AG09309 (cell line): ENCODE measurements at regions not wholly inside any gene's neighbourhood (a gene's known extent, or its start where the extent isn't known, plus 50 kb on each side); places are given as distances from the start of the nearest gene placed in this dataset.

ENCODE experiments used
- DNase-seq: peaks from one replicate; pipeline ENCODE4 v3.0.0-alpha.2; 2010; ENCODE audit warnings: low read depth
- H3K4me3 ChIP-seq: 2 replicates; pipeline ENCODE4 v1.5.1; 2011; ENCODE audit warnings: mild to moderate bottlenecking, low read depth, low read length, moderate library complexity; ENCODE audit not compliant: control insufficient read depth
- CTCF ChIP-seq: IDR thresholded peaks from 2 replicates; pipeline ENCODE4 v1.5.1; 2011; ENCODE audit warnings: mild to moderate bottlenecking, low read depth, low read length, inconsistent platforms; ENCODE audit not compliant: insufficient read depth, control insufficient read depth; ENCODE audit errors: missing control alignments

- no peak overlapping the region for H3K4me3 ChIP-seq
- no peak for TF ChIP-seq CTCF
- no peak for DNase-seq
Measured at GRCh38 chr1:57844382-57844980, 420.6 kb upstream of the DAB1 start.

GRCh38 chr1:57843760-57844159 is 419.9 kb upstream of the DAB1 start:
- TF ChIP-seq CTCF, result no peak
- no peak overlapping the region for H3K4me3 ChIP-seq
- peak; percentile 13 for DNase-seq

- no peak for TF ChIP-seq CTCF
- H3K4me3 ChIP-seq, result no peak overlapping the region
- DNase-seq, result no peak
Measured at GRCh38 chr1:57839526-57839925, 415.7 kb upstream of the DAB1 start.

GRCh38 chr1:57839067-57839466 is 415.2 kb upstream of the DAB1 start:
- DNase-seq, result no peak
- no peak overlapping the region for H3K4me3 ChIP-seq
- TF ChIP-seq CTCF, result no peak

- no peak for TF ChIP-seq CTCF
- DNase-seq, result no peak
- no peak overlapping the region for H3K4me3 ChIP-seq
Measured at GRCh38 chr1:57835620-57836019, 411.8 kb upstream of the DAB1 start.

- no peak for TF ChIP-seq CTCF
Measured at GRCh38 chr1:57833296-57833695, 409.4 kb upstream of the DAB1 start.

GRCh38 chr1:57832612-57833011 is 408.8 kb upstream of the DAB1 start:
- no peak overlapping the region for H3K4me3 ChIP-seq
- no peak for TF ChIP-seq CTCF
- no peak for DNase-seq

More at GRCh38 chr1:57833296-57833695, 409.4 kb upstream of the DAB1 start:
- DNase-seq, result no peak
- no peak overlapping the region for H3K4me3 ChIP-seq
